ENCODE measurements at regions not wholly inside any gene's neighbourhood (a gene's known extent, or its start where the extent isn't known, plus 50 kb on each side); places are given as distances from the start of the nearest gene placed in this dataset.

DNA sequence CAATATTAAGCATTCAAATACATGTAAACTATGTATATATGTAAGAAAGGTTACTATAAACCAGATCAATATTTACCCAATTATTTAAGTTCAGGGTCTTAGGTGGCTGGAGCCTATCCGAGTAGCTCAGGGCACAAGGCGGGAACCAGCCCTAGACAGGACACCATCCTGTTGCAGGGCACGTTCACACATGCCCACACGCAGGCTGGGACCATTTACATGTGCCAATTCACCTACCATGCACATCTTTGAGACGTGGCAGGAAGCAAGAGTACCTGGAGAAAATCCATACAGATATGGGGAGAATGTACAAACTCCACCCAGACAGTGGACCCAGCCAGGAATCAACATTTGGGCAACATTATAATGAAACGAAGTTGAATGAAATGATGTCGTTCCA is 263.0 kb upstream of the E2F7 start:
- no TSS peak for BruUV-seq (replicated peaks)
- H3K27me3 ChIP-seq (replicated peaks in 1 of 2; ENCODE audit: control insufficient read depth in 2 of 2, insufficient read depth in 2 of 2, low read length in 1 of 2), result peaks cover 0 to 6% of the 10 kb centered on the region in 2 experiments; a peak in 1 of 4 replicates
- in situ Hi-C loops (cut with MboI), result no loop called here
- H4K20me1 ChIP-seq (ENCODE audit: control insufficient read depth, insufficient read depth), result no peaks in the 10 kb centered on the region
- TF ChIP-seq NFXL1 (IDR thresholded peaks at IDR 0.05; ENCODE audit: borderline replicate concordance), result no peak
- no peak for TF ChIP-seq IKZF2 (IDR thresholded peaks at IDR 0.05)
- no peak for TF ChIP-seq ZNF384 (IDR thresholded peaks at IDR 0.05; ENCODE audit: borderline replicate concordance, low read depth, low read length)
- TF ChIP-seq, protein P1, sequence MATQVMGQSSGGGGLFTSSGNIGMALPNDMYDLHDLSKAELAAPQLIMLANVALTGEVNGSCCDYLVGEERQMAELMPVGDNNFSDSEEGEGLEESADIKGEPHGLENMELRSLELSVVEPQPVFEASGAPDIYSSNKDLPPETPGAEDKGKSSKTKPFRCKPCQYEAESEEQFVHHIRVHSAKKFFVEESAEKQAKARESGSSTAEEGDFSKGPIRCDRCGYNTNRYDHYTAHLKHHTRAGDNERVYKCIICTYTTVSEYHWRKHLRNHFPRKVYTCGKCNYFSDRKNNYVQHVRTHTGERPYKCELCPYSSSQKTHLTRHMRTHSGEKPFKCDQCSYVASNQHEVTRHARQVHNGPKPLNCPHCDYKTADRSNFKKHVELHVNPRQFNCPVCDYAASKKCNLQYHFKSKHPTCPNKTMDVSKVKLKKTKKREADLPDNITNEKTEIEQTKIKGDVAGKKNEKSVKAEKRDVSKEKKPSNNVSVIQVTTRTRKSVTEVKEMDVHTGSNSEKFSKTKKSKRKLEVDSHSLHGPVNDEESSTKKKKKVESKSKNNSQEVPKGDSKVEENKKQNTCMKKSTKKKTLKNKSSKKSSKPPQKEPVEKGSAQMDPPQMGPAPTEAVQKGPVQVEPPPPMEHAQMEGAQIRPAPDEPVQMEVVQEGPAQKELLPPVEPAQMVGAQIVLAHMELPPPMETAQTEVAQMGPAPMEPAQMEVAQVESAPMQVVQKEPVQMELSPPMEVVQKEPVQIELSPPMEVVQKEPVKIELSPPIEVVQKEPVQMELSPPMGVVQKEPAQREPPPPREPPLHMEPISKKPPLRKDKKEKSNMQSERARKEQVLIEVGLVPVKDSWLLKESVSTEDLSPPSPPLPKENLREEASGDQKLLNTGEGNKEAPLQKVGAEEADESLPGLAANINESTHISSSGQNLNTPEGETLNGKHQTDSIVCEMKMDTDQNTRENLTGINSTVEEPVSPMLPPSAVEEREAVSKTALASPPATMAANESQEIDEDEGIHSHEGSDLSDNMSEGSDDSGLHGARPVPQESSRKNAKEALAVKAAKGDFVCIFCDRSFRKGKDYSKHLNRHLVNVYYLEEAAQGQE (IDR thresholded peaks at IDR 0.05; ENCODE audit: low read depth, low read length), result no peak
- TF ChIP-seq POLR2AphosphoS5 (IDR thresholded peaks at IDR 0.05; ENCODE audit: low read length), result no peak
- no peak for TF ChIP-seq GATAD2B (conservative IDR thresholded peaks at IDR 0.05; ENCODE audit: low read depth)
- ChIA-PET SMC1A (ENCODE audit: uncharacterized antibody, unreplicated experiment) (no interaction called here), POLR2A (no interaction called here), CTCF (no interaction called here), RAD21 (ENCODE audit: unreplicated experiment) (no interaction called here)
- 39% methylated on average over 7 of the region's 7 CpGs for WGBS (ENCODE audit: insufficient coverage, insufficient replicate concordance, low lambda C conversion rate, missing lambda C conversion rate)
- no peaks in the 10 kb centered on the region for H3K79me2 ChIP-seq (ENCODE audit: control insufficient read depth, insufficient read depth, low read length)
- no peak overlapping the region for H3K4me2 ChIP-seq (ENCODE audit: control insufficient read depth, insufficient read depth)
- no peaks in the 10 kb centered on the region for H3K36me3 ChIP-seq (ENCODE audit: control insufficient read depth in 2 of 2, insufficient read depth in 2 of 2, low read length in 1 of 2)
- H3K4me1 ChIP-seq (ENCODE audit: control insufficient read depth, insufficient read depth, low read length), result no peaks in the 10 kb centered on the region; the same call in none of the 2 replicates
- FAIRE-seq (no peak), DNase-seq (ENCODE audit: low read depth, low spot score) (no peak), ATAC-seq (no peak)
- intact Hi-C loops (cut with micrococcal nuclease; ENCODE audit: unreplicated experiment), result loop anchor here (10.0 kb wide), 1 partner anchor 274 kb away; no protein-coding TSS in a partner anchor
- no peak overlapping the region for H2AFZ ChIP-seq (ENCODE audit: control insufficient read depth, low read depth, low read length)
- no peak overlapping the region for H3K4me3 ChIP-seq
- H3K9me3 ChIP-seq (replicated peaks; ENCODE audit: control insufficient read depth, insufficient read depth, low read length), result no peaks in the 10 kb centered on the region
- H3K9ac ChIP-seq (ENCODE audit: control insufficient read depth, insufficient read depth, low read length), result no peak overlapping the region
- no peak overlapping the region for H3K27ac ChIP-seq (ENCODE audit: control insufficient read depth, insufficient read depth)

Data from GM12878 (cell line).